ENCODE measurements at regions not wholly inside any gene's neighbourhood (a gene's known extent, or its start where the extent isn't known, plus 50 kb on each side); places are given as distances from the start of the nearest gene placed in this dataset.

DNA sequence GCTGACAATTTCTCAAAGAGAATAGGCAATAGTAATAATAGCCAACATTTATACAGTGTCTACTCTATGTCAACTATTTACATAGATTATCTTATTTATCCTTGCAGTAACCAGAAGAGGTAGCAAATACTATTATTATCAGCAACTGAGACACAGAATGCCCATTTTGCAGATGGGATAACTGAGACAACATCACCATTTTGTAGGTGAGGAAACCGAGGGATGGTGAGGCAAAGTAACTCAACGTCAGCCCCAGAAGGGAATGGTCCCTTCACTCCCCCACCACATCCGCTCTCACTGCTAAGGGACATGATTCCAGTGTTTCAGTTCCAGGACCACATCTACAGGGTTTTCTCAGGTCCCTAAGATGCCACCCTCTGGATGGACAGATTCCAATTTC lies 261.2 kb upstream of the NEBL start:
- no peaks in the 10 kb centered on the region for H3K4me1 ChIP-seq (ENCODE audit: control insufficient read depth, insufficient read depth, low read length)
- H3K4me3 ChIP-seq (ENCODE audit: low read length) = no peak overlapping the region
- no peak for DNase-seq
- H3K27me3 ChIP-seq (ENCODE audit: control insufficient read depth, insufficient read depth, low read length) = no peaks in the 10 kb centered on the region
- no peaks in the 10 kb centered on the region for H3K9me3 ChIP-seq (replicated peaks; ENCODE audit: control insufficient read depth, low read depth, low read length)
- H3K36me3 ChIP-seq (ENCODE audit: control insufficient read depth, insufficient read depth, low read length) = no peaks in the 10 kb centered on the region
- H3K27ac ChIP-seq (ENCODE audit: low read length) = no peak overlapping the region
- WGBS (ENCODE audit: insufficient coverage) = 100% methylated on average over 1 of the region's 3 CpGs

DNA sequence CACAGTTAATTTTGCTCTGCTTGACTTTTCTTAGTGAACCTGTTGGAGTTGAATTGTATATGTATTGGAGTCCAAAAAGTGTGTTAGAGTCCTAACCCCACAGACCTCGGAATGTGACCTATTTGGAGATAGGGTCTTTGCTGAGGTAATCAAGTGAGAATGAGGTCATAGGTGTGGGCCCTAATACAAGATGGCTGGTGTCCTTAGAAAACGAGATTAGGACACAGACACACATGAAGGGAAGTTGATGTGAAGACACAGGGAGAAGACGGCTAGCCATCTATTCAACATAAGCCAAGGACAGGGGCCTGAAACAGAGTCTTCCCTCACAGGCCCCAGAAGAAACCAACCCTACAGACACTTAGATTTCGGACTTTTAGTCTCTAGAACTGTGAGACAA lies 260.6 kb upstream of the NEBL start:
- H3K4me1 ChIP-seq (ENCODE audit: control insufficient read depth, insufficient read depth, low read length) = no peaks in the 10 kb centered on the region
- 100% methylated on average over 1 of the region's 4 CpGs for WGBS (ENCODE audit: insufficient coverage)
- no peak overlapping the region for H3K27ac ChIP-seq (ENCODE audit: low read length)
- DNase-seq = no peak
- H3K4me3 ChIP-seq (ENCODE audit: low read length) = no peak overlapping the region
- no peaks in the 10 kb centered on the region for H3K36me3 ChIP-seq (ENCODE audit: control insufficient read depth, insufficient read depth, low read length)
- H3K9me3 ChIP-seq (replicated peaks; ENCODE audit: control insufficient read depth, low read depth, low read length) = no peaks in the 10 kb centered on the region
- H3K27me3 ChIP-seq (ENCODE audit: control insufficient read depth, insufficient read depth, low read length) = no peaks in the 10 kb centered on the region

DNA sequence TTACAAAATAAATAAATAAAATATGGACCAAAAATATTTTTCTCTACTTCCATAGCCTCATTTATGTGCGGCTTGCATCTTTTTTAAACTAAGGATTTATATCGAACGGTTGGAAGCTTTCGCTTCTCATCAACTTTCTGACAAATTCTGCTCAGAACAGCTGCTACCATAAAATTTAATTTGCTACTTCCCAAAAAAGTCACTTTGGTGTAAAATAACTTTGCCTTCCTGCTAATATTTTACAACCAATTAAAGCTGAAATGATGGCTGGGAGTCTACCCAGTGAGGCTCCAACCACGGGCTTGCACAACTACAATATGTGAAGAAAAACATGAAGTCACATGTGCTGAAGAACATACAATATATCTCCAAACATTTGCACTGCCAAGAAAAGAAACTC lies 253.1 kb upstream of the NEBL start:
- Histone ChIP-seq H3K36me3 (ENCODE audit: control insufficient read depth, insufficient read depth, low read length) (no peaks in the 10 kb centered on the region), H3K4me1 (ENCODE audit: control insufficient read depth, insufficient read depth, low read length) (peaks cover 5% of the 10 kb centered on the region), H3K4me3 (ENCODE audit: low read length) (no peak overlapping the region), H3K9me3 (replicated peaks; ENCODE audit: control insufficient read depth, low read depth, low read length) (no peaks in the 10 kb centered on the region), H3K27me3 (ENCODE audit: control insufficient read depth, insufficient read depth, low read length) (no peaks in the 10 kb centered on the region), H3K27ac (ENCODE audit: low read length) (no peak overlapping the region)
- WGBS (ENCODE audit: insufficient coverage) = no CpG with 5 or more reads among the region's 5 CpGs
- peak; percentile 32 for DNase-seq

DNA sequence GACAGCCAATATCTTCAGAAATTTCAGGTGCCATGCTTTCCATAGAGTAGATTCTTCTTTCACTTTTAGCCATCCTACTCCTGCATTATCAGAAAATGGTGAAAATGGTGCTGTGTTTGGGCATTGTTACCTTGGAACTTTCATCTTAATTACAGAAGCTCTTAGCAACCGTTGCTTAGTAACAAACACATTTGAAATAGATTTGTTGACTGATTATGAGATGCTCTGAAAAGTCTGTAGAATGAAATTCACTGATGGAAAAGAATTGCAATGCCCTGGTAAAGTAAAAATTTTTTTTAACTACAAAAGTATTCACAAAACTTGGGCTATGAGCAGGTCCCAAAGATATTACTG lies 249.3 kb upstream of the NEBL start:
- no CpG with 5 or more reads among the region's 1 CpG for WGBS (ENCODE audit: insufficient coverage)

DNA sequence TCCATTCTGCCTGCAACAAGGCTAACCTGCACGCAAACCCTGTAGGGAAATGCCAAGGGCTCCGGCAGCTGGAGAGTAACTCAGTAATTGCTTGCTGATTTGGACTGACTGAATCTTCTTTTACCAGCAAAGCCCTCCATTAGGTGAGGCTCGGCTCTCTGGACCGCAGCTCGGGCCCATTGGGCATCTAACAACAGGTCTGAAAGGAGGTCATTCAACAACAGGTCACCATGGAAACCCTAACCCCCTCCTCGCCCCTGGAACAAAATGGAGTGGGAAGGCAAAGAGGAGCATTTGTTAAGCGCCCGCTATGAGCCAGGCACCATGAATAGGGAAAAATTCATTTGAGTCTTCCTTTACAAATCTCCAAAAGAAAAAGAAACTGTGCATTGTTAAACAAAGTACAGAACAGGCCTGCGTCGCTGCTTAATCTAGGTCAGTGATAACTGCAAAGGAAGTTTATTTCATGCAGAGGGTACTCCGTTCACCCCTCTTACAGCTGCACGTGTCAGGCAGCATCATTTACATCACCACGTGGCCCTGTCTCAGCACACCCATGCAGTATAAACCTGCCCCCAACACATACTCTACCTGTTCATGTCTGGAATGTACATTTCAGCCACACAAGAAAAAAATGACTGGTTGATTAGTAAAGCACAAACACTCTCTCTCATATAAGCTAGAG lies 248.8 kb upstream of the NEBL start:
- Histone ChIP-seq H3K36me3 (ENCODE audit: control insufficient read depth, insufficient read depth, low read length) (no peaks in the 10 kb centered on the region), H3K9me3 (replicated peaks; ENCODE audit: control insufficient read depth, low read depth, low read length) (no peaks in the 10 kb centered on the region), H3K27ac (ENCODE audit: low read length) (no peak overlapping the region), H3K27me3 (ENCODE audit: control insufficient read depth, insufficient read depth, low read length) (no peaks in the 10 kb centered on the region), H3K4me3 (ENCODE audit: low read length) (no peak overlapping the region), H3K4me1 (ENCODE audit: control insufficient read depth, insufficient read depth, low read length) (peaks cover 2% of the 10 kb centered on the region)
- 77% methylated on average over 5 of the region's 13 CpGs for WGBS (ENCODE audit: insufficient coverage)
- no peak for DNase-seq

More for the DNA sequence above, 249.3 kb upstream of the NEBL start:
- no peak for DNase-seq
- Histone ChIP-seq H3K4me3 (ENCODE audit: low read length) (no peak overlapping the region), H3K9me3 (replicated peaks; ENCODE audit: control insufficient read depth, low read depth, low read length) (no peaks in the 10 kb centered on the region), H3K4me1 (ENCODE audit: control insufficient read depth, insufficient read depth, low read length) (peaks cover 2% of the 10 kb centered on the region), H3K36me3 (ENCODE audit: control insufficient read depth, insufficient read depth, low read length) (no peaks in the 10 kb centered on the region), H3K27ac (ENCODE audit: low read length) (no peak overlapping the region), H3K27me3 (ENCODE audit: control insufficient read depth, insufficient read depth, low read length) (no peaks in the 10 kb centered on the region)

DNA sequence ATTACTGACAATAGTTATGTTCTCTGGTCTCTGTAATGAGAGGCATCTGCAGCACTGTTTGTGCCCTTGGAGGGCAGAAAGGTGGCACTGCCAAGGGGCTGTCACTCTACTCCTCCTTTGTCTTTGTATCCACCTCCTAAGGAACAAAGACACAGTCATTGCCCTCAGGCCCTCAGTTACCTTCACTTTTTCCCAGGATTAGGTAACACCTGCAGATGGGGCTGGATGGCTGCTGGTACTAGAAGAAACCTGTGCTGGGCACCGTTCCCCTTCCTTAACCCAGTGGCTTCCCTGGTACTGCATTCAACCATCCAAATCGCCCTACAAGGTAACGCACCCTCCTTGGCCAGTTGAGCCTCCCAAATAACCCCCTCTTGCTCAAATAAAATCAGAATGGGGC lies 246.9 kb upstream of the NEBL start:
- Histone ChIP-seq H3K9me3 (replicated peaks; ENCODE audit: control insufficient read depth, low read depth, low read length) (no peaks in the 10 kb centered on the region), H3K27me3 (ENCODE audit: control insufficient read depth, insufficient read depth, low read length) (no peaks in the 10 kb centered on the region), H3K4me3 (ENCODE audit: low read length) (no peak overlapping the region), H3K27ac (ENCODE audit: low read length) (no peak overlapping the region), H3K4me1 (ENCODE audit: control insufficient read depth, insufficient read depth, low read length) (no peaks in the 10 kb centered on the region), H3K36me3 (ENCODE audit: control insufficient read depth, insufficient read depth, low read length) (no peaks in the 10 kb centered on the region)
- WGBS (ENCODE audit: insufficient coverage) = no CpG with 5 or more reads among the region's 3 CpGs
- no peak for DNase-seq

DNA sequence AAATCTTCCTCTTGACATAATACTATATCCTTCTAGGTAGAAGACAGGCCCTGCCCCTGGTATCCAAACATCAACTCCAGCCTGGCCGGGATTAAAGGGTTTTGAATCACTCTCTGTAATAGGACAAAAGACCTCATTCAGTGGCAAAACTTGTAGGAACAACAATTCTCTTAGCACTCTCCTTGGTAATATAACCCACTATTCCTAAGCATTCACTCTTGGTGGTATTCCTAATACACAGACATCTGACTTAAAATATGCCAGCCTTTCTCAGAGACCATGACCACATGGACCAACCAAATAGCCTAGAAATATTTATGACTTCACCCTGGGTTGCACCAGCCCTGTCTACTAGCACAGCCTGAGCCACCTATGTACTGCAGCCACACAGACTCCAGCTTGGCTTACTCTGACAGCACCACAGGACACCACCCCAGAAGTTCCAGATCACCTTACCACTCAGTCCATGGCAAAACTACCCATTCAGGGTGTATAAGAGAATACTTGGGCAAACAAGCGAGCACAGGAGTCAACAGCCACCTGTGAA lies 244.9 kb upstream of the NEBL start:
- WGBS (ENCODE audit: insufficient coverage) = 71% methylated on average over 1 of the region's 2 CpGs
- H3K4me1 ChIP-seq (ENCODE audit: control insufficient read depth, insufficient read depth, low read length) = no peaks in the 10 kb centered on the region
- no peak for DNase-seq
- H3K27ac ChIP-seq (ENCODE audit: low read length) = no peak overlapping the region
- no peak overlapping the region for H3K4me3 ChIP-seq (ENCODE audit: low read length)
- no peaks in the 10 kb centered on the region for H3K9me3 ChIP-seq (replicated peaks; ENCODE audit: control insufficient read depth, low read depth, low read length)
- H3K27me3 ChIP-seq (ENCODE audit: control insufficient read depth, insufficient read depth, low read length) = no peaks in the 10 kb centered on the region
- no peaks in the 10 kb centered on the region for H3K36me3 ChIP-seq (ENCODE audit: control insufficient read depth, insufficient read depth, low read length)

DNA sequence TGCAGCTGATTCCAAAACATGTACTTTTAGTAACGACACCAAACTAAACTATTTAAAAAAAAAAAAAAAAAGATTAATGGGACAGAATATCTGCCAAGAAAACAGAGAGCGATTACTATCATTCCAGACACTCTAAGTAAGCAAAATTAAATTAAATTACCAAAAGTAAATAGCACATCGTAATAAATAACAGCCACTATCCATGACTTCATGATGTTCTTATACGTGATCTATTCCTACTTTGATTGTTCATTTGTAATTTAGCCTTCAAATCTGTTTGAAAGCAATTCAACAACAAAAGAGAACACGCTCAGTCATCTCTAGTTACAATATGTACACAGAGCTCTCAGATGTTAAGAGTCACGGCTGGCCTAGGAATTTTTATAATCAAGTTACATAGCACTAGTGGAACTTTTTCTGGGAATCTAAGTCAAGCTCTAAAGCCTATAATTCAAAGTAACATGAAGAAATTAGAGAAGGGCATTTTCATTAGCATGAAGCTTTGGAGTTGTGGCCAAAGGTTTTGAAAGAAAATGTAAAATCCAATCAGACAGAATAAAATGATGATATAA lies 241.7 kb upstream of the NEBL start:
- H3K4me1 ChIP-seq (ENCODE audit: control insufficient read depth, insufficient read depth, low read length) = peaks cover 5% of the 10 kb centered on the region
- DNase-seq = peak; percentile 39
- no peak overlapping the region for H3K27ac ChIP-seq (ENCODE audit: low read length)
- H3K36me3 ChIP-seq (ENCODE audit: control insufficient read depth, insufficient read depth, low read length) = no peaks in the 10 kb centered on the region
- H3K9me3 ChIP-seq (replicated peaks; ENCODE audit: control insufficient read depth, low read depth, low read length) = no peaks in the 10 kb centered on the region
- no peaks in the 10 kb centered on the region for H3K27me3 ChIP-seq (ENCODE audit: control insufficient read depth, insufficient read depth, low read length)
- H3K4me3 ChIP-seq (ENCODE audit: low read length) = no peak overlapping the region
- no CpG with 5 or more reads among the region's 6 CpGs for WGBS (ENCODE audit: insufficient coverage)

DNA sequence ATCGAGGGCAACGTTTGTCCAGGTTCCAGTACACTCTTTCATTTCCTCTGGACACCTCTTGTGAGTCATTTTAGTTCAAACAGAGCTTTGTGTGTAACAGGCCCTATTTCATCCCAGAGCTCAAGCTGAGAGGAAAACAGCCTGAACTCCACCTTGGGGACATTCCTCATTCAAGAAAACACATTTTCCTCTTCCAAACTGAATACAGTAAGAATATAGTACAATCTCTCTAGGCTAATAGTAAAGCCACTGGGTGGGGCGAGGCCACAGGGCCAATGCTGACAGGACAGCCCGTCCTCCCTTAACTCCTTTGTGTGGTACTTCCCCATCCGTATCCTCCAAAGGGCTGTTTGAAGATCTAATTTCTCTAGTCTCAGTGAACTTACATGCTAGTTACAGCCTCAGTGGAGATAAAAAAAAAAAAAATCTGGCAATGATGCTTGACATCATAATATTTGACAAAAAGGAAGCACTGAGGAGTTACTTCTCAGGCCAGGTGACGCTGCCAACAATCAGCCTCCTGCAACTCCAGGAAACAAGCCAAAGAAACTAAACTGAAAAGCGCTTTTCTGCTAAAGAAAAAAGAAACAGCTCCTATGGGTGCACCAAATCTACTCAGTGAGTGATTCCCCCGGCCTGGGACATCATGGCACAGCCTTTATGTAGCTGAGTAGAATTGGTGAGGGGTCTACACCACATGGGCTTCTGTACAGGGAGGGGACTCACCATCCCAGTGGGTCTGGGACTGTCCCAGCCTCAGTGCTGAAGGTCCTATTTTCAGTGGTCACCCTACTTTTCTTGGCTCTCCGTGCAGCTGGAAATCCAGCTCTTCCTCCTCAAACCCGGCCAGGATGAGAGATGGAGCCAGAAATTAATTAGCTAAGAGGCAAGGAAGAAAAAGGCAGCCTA lies 238.2 kb upstream of the NEBL start:
- Histone ChIP-seq H3K4me1 (ENCODE audit: control insufficient read depth, insufficient read depth, low read length) (peaks cover 5% of the 10 kb centered on the region), H3K9me3 (replicated peaks; ENCODE audit: control insufficient read depth, low read depth, low read length) (no peaks in the 10 kb centered on the region), H3K27me3 (ENCODE audit: control insufficient read depth, insufficient read depth, low read length) (no peaks in the 10 kb centered on the region), H3K4me3 (ENCODE audit: low read length) (no peak overlapping the region), H3K27ac (ENCODE audit: low read length) (peak overlapping the region; percentile 18), H3K36me3 (ENCODE audit: control insufficient read depth, insufficient read depth, low read length) (no peaks in the 10 kb centered on the region)
- peak; percentile 92 for DNase-seq
- 22% methylated on average over 3 of the region's 10 CpGs for WGBS (ENCODE audit: insufficient coverage)

DNA sequence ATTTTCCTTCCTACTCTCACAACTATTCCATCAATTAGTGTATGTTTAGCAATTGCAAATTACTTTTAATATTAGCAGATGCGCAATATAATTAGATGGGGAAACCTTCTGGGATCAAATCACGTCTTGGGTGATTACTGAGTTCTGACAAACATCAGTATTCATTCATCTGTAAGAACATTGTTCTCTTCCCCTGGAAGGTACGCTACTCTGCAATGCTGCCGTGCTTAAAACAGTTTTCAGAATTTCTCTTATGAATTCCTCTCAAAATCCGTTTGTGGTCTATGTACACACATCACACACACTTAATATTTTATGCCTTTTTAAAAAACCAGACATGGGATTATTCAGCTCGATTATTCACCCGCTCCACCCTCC lies 237.5 kb upstream of the NEBL start:
- Histone ChIP-seq H3K4me1 (ENCODE audit: control insufficient read depth, insufficient read depth, low read length) (peaks cover 5% of the 10 kb centered on the region), H3K4me3 (ENCODE audit: low read length) (no peak overlapping the region), H3K27ac (ENCODE audit: low read length) (no peak overlapping the region), H3K36me3 (ENCODE audit: control insufficient read depth, insufficient read depth, low read length) (no peaks in the 10 kb centered on the region), H3K27me3 (ENCODE audit: control insufficient read depth, insufficient read depth, low read length) (no peaks in the 10 kb centered on the region), H3K9me3 (replicated peaks; ENCODE audit: control insufficient read depth, low read depth, low read length) (no peaks in the 10 kb centered on the region)
- DNase-seq = no peak
- WGBS (ENCODE audit: insufficient coverage) = 35% methylated on average over 6 of the region's 7 CpGs
